Bone marrow (tissue), 2 donors: ENCODE measurements at regions not wholly inside any gene's neighbourhood (a gene's known extent, or its start where the extent isn't known, plus 50 kb on each side); places are given as distances from the start of the nearest gene placed in this dataset.
"Not testable (repeated sequence)": the region's sequence is repeated elsewhere in the genome, so short reads cannot be mapped to it uniquely, and the experiment has no call there.

ENCODE experiments used
- DNase-seq, 2 donors: peaks; one replicate each; lab custom pipeline; 2025; lab: John Stamatoyannopoulos, UW

DNA sequence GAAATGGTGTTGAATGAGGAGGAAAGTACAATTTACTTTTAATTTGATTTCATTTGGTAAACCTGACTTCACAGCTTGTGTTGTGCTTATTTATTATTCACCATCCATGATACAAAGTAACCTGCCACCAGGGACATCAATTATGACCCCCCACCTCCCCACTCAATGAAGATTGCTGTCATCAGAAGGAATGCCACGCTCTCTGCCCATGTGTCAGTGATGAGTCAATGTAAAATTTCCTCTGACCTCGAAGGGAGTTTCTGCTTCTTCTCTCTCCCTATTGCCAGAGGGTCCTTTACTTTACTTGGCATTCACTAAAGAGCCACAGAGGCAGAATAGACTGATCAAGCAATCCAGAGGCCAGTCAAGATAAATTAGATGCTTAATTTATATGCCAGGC is 759.7 kb downstream of the CDH11 start:
- no peak for DNase-seq

DNA sequence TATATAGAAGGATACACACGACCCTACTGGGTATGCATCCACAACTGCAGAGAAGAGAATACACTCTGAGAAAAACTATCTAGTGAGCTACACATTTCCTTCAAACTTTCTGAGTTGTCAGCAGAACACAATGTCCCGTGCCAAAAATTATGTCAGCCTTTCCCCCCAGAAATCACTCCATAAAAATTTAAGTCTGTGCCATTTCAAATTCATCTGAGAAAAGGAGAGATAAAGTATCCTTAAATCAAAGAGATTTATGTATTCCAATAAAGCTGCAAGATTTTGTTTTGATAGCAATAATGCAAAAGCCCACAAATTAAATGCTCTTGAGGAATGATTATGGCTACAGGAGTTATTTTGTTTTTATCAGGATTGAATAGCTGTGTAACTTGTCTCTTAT is 760.1 kb downstream of the CDH11 start:
- DNase-seq = no peak

DNA sequence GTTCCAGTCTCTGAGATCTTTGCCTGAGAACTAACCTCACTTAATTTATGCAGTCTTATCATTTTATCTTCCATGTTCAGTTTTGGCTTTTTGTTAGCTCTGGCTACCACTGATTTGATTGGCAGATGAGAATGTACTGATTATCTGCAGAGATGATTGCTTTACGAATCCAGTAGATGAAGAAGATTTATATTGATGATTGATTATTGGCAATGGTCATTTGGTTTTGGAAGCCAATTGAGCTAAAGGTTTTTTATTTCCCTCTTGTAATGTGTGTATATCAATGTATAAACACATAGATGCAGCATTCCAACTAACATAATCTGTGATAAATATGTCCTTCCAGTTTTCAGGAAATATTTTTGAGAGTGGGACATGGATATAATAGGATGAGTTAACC is 763.6 kb downstream of the CDH11 start:
- DNase-seq = no peak

DNA sequence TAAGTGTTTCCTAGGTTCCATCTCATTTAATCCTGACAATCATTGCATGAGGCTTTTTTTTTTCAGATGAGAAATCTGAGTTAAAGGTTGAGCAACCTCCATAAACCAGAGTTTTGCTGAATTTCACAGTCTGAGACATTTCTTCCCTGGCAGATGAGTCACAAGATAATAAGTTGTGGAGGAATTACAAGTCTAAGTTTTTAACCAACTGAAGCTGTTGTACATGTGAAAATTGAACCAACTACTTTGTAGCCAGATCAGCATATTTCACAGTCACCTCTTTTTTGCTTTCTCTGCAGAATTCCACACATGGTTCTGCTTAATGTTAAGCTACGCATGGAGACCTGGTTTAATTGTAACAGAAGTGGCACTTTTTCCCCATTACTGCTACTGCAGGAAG is 765.6 kb downstream of the CDH11 start:
- DNase-seq = no peak

DNA sequence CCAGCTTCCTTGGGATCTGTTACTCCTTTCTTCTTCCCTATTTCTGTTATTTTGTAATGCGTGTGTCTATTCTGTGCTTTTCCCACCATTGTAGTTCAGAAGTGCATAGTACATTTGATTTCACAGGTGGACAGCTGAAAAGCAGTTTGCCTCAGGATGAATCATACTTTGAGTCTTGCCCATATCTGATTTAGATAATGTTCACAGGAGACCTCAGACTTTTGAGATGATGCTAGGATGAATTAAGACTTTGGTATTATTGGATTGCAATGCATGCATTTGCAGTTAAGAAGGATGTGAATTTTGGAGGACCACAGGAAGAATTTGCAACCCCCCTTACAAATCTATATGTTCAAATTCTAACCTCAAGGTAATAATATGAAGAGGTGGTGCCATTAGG is 769.6 kb downstream of the CDH11 start:
- DNase-seq = no peak

DNA sequence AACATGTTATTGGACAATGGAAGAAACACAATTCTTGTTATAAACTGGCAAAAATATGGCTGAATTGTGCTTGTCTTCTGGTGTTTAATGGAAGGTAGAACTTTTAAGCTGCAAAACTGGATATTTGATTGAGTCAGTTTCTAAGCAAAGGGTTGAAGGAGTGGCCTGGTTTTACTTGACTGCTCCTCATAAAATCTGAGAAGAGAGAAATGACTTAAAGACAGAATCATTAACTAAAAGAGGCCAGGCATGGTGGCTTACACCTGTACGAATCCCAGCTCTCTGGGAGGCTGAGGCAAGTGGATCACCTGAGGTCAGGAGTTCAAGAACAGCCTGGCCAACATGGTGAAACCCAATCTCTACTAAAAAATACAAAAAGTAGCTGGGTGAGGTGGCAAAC is 770.7 kb downstream of the CDH11 start:
- no peak for DNase-seq

DNA sequence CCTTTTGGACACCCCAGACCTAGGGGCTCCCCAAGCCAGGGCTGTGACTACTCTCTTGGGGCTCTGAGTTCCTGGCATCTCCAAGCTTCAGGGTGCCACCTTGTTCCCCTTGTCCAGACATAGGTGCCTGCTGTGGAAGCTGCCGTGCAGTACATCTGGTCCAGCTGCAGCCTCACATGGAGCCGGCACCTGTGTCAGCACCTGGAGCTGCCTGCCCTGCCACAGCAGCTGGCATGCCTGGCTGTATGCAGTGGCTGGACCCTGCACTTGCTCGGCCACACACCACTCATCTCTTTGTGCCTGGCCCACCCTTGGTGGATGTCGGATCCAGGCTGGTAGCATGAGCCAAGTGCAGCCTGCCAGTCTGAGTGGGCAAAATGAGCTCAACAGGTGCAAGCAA is 775.8 kb downstream of the CDH11 start:
- DNase-seq = no peak

DNA sequence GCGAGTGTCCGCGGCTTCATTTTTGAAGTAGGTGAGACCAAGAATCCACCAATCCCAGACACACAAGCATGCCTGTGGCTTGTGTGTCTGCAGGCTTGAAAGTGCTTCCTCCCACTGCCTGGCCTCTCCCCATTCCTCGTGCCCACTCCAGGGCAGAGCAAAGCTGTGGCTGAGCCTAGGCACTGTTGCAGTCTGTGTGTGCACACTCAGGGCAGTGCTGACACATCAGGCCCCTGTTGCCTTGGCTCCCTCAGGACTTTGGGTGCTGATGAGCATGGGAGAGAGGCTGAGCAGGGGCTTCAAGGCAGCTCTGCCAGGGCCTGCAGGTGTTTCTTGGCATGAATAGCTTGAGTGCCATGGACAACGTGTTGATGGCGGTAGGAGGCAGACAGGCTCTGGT is 776.7 kb downstream of the CDH11 start:
- no peak for DNase-seq

DNA sequence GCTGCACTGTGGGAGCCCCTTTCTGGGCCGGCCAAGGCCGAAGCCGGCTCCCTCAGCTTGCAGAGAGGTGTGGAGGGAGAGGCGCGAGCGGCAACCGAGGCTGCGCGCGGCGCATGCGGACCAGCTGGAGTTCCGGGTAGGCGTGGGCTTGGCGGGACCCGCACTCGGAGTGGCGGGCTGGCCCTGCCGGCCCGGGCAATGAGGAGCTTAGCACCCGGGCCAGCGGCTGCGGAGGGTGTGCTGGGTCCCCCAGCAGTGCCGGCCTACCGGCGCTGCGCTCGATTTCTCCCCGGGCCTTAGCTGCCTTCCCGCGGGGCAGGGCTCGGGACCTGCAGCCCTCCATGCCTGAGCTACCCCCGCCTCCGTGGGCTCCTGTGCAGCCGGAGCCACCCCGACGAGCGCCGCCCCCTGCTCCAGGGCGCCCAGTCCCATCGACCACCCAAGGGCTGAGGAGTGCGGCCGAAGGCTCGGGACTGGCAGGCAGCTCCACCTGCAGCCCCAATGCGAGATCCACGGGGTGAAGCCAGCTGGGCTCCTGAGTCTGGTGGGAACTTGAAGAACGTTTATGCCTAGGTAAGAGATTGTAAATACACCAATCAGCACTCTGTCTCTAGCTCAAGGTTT is 777.9 kb downstream of the CDH11 start:
- DNase-seq = not testable (repeated sequence)

DNA sequence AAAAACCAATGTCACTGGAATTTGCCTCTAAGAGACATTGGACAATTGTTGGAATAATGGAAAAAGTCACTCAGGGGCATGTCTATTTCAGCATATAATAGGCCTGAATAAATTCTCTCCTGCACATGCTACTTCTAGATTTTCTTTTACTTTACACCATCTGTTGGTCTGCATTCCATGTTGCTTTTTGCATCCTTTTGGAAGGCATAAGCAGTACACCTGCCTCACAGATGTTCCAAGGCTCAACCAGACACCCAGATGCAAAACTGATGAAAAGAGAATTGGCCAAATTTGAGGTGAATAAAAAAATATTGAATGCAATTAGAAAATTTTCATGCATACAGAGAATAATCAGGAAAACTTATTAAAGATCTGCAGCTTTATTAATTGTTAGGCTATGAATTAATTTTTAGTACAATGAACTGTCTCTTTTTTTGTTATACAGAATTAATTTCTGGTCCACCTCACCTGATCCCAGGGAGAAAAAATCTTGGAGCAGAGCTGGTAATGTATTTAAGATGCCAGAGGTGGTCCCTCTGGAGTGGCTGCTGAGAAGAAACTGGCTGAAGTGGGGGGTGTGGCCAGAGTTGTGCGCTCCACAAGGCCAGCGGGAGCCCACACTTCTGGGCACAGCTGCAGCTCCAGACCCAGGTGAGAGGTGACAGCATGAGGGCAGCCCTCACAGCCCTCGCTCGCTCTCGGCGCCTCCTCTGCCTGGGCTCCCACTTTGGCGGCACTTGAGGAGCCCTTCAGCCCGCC is 778.6 kb downstream of the CDH11 start:
- no peak for DNase-seq

DNA sequence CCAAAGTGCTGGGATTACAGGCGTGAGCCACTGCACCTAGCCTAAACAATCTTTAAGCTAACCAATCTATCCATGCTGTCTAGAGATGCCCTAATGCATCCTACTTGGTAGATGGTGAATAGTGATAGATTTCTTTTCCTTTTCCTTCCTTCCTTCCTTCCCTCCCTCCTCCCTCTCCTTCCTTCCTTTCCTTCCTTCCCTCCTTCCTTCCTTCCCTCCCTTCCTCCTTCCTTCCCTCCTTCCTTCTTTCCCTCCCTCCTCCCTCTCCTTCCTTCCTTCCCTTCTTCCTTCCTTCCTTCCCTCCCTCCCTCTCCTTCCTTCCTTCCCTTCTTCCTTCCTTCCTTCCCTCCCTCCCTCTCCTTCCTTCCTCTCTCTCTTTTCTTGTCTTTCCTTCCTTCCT is 780.5 kb downstream of the CDH11 start:
- not testable (repeated sequence) for DNase-seq

DNA sequence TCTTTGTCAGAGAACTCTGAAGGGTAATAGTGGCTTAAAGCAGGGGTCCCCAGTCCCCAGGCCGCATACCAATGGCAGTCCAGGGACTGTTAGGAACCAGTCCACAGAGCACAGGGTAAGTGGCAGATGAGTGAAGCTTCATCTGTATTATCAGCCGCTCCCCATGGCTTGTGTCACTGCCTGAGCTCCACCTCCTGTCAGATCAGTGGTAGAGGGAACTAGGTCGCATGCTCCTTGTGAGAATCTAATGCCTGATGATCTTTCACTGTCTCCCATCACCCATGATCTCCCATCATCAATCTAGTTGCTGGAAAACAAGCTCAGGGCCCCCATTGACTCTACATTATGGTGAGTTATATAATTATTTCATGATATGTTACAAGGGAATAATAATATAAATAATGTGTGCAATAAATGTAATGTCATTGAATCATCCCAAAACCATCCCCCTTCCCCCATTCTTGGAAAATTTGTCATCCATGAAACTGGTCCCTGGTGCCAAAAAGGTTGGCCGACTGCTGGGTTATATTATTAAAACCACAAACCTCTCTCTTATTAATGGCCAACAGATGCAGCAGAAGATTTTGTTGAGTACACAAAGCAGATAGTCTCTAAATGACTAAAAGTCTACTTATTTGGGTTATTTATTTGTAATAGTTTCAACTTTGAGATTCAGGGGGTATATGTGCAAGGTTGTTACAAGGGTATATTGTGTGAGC is 782.7 kb downstream of the CDH11 start:
- DNase-seq = no peak

DNA sequence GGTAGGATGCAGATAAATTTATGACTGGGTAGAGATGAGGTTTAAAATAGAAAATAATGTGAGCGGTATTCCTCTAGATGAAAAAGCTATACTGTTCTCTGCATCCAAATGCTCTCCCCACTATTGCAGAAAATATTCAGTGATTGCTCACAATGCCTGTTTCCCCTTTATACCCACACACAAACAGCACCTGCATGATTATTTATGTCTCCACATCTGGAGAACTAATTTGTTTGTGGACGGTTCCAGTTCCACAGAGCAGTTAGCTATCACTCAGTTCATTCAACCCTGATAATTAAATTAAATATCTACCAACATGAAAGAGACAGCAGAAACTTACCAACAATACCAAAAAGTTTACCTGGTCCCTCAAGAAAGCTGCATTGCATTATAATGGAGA is 800.0 kb downstream of the CDH11 start:
- no peak for DNase-seq

DNA sequence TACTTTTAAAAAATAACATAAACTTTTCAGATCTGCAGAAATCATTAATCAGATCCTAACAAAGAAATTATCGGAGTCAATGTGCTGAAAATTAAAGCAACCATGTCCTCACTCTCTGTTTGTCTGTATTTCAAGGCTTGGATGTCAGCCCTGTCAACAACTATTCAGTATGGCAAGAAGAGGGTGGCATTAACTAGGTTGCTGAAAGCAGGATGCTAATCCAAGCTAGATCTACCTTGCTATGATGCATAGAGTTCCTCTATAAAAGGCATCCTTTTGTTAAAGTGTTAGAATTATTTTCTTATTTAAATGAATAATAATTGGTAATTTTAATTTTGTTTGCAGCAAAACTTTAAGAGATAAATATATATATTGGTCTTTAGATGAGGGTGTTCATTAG is 800.8 kb downstream of the CDH11 start:
- DNase-seq = no peak

DNA sequence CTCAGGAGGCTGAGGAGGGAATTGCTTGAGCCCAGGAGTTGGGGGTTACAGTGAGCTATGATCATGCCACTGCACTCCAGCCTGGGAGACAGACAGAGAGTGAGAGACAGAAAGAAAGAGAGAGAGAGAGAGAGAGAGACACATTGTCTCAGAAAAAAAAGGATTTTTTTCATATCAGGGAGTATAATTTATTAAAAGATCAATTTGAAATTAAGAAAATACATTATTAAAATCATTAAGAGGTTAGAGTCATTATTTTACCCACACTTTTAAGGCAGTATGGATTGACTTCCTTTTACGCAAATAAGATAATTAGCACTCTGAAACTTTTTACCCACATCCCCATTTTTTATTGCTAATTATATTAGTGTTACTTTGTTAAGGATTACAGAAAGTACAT is 804.3 kb downstream of the CDH11 start:
- no peak for DNase-seq

DNA sequence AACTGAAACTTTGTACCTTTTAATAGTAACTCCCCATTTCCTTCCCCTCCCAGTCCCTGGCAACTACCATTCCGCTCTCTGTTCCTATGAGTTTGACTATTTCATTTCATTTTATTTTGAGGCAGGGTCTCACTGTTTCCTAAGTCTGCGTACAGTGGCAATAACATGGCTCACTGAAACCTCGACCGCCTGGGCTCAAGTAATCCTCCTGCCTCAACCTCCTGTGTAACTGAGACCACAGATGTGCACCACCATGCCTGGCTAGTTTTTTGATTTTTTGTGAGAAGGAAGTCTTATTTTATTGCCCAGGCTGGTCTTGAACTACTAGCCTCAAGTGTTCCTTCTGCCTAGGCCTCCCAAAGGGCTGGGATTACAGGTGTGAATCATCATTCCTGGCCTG is 808.1 kb downstream of the CDH11 start:
- no peak for DNase-seq

DNA sequence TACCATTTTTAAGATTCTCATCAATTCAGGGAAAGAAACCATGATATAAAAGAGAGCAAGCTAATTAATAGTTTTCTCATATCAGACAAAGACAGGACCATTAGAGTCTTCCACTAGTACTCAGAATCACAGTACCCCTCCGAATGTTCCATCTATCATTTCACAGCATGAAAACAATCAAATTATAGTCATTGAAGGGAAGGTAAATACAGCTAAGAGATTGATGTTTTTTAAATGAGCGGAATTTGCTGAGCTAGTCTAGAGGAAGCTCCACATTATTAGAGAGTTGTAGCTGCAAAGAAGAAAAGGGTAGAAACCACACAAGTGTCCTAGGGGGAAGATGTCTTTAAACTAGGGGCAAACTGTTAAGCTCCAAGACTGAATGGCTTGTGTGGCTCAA is 808.9 kb downstream of the CDH11 start:
- no peak for DNase-seq

DNA sequence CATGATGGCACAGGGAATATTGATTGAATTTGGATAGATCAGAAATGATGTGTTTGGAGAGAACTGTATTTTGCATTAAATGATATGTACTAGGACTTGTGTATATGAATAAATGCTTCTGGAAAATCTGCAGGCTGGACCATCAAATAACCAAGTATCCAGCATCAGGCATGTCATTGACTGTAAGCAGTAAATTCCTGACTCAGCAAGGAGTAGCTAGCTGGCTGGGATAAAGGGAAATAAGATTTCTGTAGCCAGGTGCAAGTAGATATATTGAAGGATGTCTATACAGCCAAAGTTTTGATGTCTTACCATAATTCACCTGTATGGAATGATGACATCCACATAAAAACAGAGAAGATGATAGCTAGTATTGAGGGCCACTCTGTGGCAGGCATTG is 809.6 kb downstream of the CDH11 start:
- no peak for DNase-seq

DNA sequence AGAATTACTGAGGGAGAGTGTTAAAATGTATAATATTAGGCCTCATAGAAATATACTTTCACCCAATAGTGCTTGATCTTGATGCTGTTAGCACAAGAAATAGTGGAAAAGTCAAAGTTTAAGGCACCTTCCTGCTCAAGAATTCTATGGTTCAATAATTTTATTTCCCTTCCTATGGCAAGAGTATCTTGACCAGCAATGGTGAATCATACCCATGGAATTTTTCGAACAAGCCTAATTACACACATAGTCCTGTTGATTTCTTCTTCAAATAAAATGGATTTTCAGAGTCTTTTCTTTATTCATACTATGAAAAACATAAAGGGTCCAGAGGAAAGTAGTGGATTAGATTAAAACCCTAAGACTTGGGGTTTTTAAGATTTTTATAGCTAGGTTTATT is 810.6 kb downstream of the CDH11 start:
- DNase-seq = no peak

DNA sequence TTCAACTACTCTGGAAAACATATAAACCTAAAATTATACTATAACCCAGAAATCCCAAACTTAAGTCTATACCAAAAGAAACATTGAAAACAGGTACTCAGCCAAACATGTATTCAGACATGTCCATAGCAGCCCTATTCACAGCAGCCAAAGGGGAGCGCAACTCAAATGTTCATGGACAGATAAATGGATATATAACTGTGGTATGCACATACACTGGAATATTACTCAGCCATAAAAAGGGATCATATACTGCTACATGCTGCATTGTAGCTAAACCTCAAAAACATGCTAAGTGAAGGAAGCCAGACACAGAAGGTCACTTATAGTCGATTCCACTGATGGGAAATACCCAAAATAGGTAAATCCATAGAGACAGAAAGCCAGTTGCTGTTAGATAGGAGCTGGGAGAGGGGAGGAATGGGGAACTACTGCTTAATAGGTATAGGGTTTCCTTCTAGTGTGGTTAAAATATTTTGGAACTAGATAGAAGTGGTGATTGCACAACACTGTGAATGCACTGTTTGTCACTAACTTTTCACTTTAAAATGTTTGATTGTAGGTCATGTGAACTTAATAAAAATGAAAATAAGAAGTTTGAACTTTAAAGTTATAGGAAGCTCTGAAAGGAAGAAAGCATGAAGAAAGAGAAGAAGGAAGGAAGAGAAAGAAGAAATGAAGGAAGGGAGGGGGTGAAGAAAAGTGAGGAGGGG is 812.3 kb downstream of the CDH11 start:
- DNase-seq = no peak

DNA sequence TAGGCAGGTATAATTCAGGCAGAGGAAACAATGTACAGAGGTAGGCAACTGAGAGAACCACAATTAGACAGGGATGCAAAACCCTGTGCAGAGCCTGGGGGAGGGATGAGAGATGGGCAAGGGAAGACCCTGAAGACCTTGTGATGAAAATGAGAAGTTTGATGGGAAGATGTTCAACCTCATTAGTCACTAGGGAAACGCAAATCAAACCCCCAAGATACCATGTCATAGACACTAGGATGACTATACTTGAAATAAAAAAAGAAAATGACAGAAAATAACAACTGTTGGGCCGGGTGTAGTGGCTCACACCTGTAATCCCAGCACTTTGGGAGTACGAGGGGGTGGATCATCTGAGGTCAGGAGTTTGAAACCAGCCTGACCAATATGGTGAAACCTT is 813.1 kb downstream of the CDH11 start:
- DNase-seq = no peak

DNA sequence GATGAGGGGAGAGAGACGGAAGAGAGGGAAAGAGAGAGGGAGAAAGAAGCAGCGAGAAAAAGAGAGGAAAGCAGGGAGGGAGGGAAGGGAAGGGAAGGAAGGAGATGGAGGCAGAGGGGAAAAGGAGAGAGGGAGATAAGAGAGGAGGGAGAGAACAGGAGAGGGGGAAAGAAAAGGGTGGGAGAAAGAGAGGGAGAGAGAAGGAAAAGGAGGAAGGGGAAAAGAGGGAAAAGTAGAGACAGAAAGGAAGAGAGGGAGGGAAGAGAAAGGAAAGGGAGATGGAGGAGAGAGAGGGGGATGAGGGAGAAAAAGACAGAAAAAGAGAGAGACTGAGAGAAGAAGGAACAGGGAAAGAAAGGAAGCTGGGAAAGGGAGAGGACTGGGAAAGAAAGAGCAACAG is 814.4 kb downstream of the CDH11 start:
- no peak for DNase-seq

DNA sequence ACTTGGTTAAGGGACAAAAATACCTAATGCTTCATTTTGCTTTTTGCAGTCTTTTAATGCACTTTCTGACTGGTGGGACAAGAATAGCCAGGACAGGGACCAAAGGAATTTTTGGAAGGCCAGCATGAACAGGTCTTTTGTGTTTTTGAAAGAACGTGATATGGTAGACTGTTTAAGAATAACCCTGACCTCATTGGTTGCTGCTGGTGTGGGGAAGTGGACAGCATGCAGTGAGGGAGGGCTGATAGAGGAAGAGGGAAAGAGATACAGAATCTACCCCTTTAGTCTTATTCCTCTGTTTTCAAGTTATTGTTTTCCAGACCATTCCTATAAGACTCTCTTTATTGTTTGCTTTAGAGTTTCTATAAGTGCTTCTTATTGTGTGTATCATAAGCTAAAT is 816.2 kb downstream of the CDH11 start:
- no peak for DNase-seq
